Heart right ventricle (tissue), 16 donors: ENCODE measurements at regions not wholly inside any gene's neighbourhood (a gene's known extent, or its start where the extent isn't known, plus 50 kb on each side); places are given as distances from the start of the nearest gene placed in this dataset.

Experiments
- ATAC-seq, 8 donors: fragments of 200-7000 bp; cut with Tn5 transposase; one replicate each; pipeline ENCODE4 v1.9.1; 2020; ENCODE audit warnings: mild to moderate bottlenecking in 8 of 8, moderate library complexity in 8 of 8, moderate number of reproducible peaks in 1 of 8
- DNase-seq, 2 donors: peaks; one replicate each; pipeline ENCODE4 v3.0.0-alpha.2; 2020
- H3K27ac ChIP-seq, 10 donors: fragments of 200-600 bp; sonication (generic) in 2 of 10; one replicate each; pipeline versions ENCODE4 v1.5.0 to v1.8.0; 2020 to 2022; ENCODE audit warnings: mild to moderate bottlenecking in 3 of 10
- H3K27me3 ChIP-seq, 7 donors: fragments of 200-600 bp; one replicate each; pipeline ENCODE4 v1.8.0; 2021 to 2022; ENCODE audit warnings: mild to moderate bottlenecking in 2 of 7
- H3K36me3 ChIP-seq, 9 donors: fragments of 200-600 bp; sonication (generic) in 1 of 9; one replicate each; pipeline versions ENCODE4 v1.5.0 to v1.8.0; 2020 to 2022; ENCODE audit warnings: mild to moderate bottlenecking in 2 of 9
- H3K4me1 ChIP-seq, 9 donors: fragments of 200-600 bp; sonication (generic) in 1 of 9; one replicate each; pipeline versions ENCODE4 v1.5.0 to v1.8.0; 2020 to 2022; ENCODE audit warnings: mild to moderate bottlenecking in 4 of 9
- H3K4me3 ChIP-seq, 10 donors: fragments of 200-600 bp; sonication (generic) in 2 of 10; one replicate each; pipeline versions ENCODE4 v1.5.0 to v1.8.0; 2020 to 2022; ENCODE audit warnings: mild to moderate bottlenecking in 7 of 10, moderate library complexity in 2 of 10
- H3K9me3 ChIP-seq, 11 donors: fragments of 200-600 bp in 10 of 11; sonication (generic) in 2 of 11; one replicate each; pipeline versions ENCODE4 v1.5.0 to v1.8.0; 2013 to 2022; ENCODE audit warnings: mild to moderate bottlenecking in 2 of 11, control low read depth in 1 of 11, moderate library complexity in 1 of 11
- CTCF ChIP-seq, 9 donors: fragments of 200-600 bp; sonication (generic) in 2 of 9; IDR thresholded peaks; one replicate each; pipeline versions ENCODE4 v1.5.0 to v1.8.0; 2021 to 2022; ENCODE audit warnings: antibody characterized with exemption in 9 of 9, mild to moderate bottlenecking in 5 of 9, moderate library complexity in 1 of 9
- WGBS, 2 donors: extraction: QIAGEN DNeasy Blood & Tissue Kit; methylation state at CpG; one replicate each; pipeline ENCODE4 v1.1.7; 2013; ENCODE audit warnings: inconsistent platforms in 1 of 2; 5-methylcytosine and 5-hydroxymethylcytosine counted together
- intact Hi-C, 10 donors: fragments of 100-400 bp; cut with DNase I; formaldehyde crosslinking; loops; one replicate each; pipeline versions ENCODE4 v1.11.1 to v1.14.2; 2022
- donor health status: Arrhythmogenic right ventricular cardiomyopathy.
- donor health status: ischemic (EF 13 %, LVEDD 7.1; RV severe dilation, severe dysfunction).
- donor health status: healthy with polysubstance abuse.
- donor health status: DM: no; HTN: yes; CAD: no.
- donor health status: DM: no; HTN: no; CAD: no.
- donor health status: ischemic (EF 25% LVEDD 6.9; RV normal size, moderate dysfunction).
- donor health status: ischemic (EF 25% LVEDD 5.7; RV mildly dilated, moderate dysfunction).
- donor health status: healthy.
- donor health status: DM: yes; HTN: yes; CAD: no.
- donor health status: Ischemic cardiomyopathy.
- donor health status: ischemic (EF 35%, LVEDD 5.7; RV mildly dilated, moderate dysfunction).
- donor health status: nonischemic (EF 11% LVEDD 7.7; RV severe dilation, severe dysfunction).
- donor health status: DM: yes; HTN: yes; CAD: no.
- donor health status: PGD.
- donor health status: ischemic (EF 29% LVEDD 5.4; RV normal size, mild dysfunction).
- donor health status: nonischemic (EF 23%, LVEDD 6.1; RV moderate dilation, normal function).

- Histone ChIP-seq H3K4me3 (no peak overlapping the region), H3K36me3 (no peaks in the 10 kb centered on the region), H3K27me3 (no peaks in the 10 kb centered on the region), H3K9me3 (no peaks in the 10 kb centered on the region), H3K27ac (no peak overlapping the region), H3K4me1 (no peaks in the 10 kb centered on the region)
- 93% methylated on average over 5 of the region's 5 CpGs for WGBS, 2 donors
- ATAC-seq = no peak
- TF ChIP-seq CTCF (IDR thresholded peaks at IDR 0.05) = no peak
- intact Hi-C loops = no loop called here
- DNase-seq = no peak
These were observed 206.4 kb upstream of the SPRY1 start for GRCh38 chr4:123190176-123190575.

GRCh38 chr4:123191728-123192127 lies 204.9 kb upstream of the SPRY1 start:
- Histone ChIP-seq H3K4me3 (no peak overlapping the region), H3K36me3 (no peaks in the 10 kb centered on the region), H3K27me3 (no peaks in the 10 kb centered on the region), H3K4me1 (no peaks in the 10 kb centered on the region), H3K27ac (no peak overlapping the region), H3K9me3 (no peaks in the 10 kb centered on the region)
- no peak for TF ChIP-seq CTCF (IDR thresholded peaks at IDR 0.05)
- no peak for ATAC-seq
- intact Hi-C loops = no loop called here
- 51 to 69% methylated on average over 2 of the region's 2 CpGs for WGBS, 2 donors
- DNase-seq = no peak

GRCh38 chr4:123193802-123194367 lies 202.7 kb upstream of the SPRY1 start:
- TF ChIP-seq CTCF (IDR thresholded peaks at IDR 0.05) = no peak
- H3K27me3 ChIP-seq = no peaks in the 10 kb centered on the region
- no peak for ATAC-seq
- no peaks in the 10 kb centered on the region for H3K4me1 ChIP-seq
- H3K9me3 ChIP-seq = no peaks in the 10 kb centered on the region
- no peak overlapping the region for H3K4me3 ChIP-seq
- no peak overlapping the region for H3K27ac ChIP-seq
- 91 to 94% methylated on average over 3 of the region's 3 CpGs for WGBS, 2 donors
- H3K36me3 ChIP-seq = no peaks in the 10 kb centered on the region
- no peak for DNase-seq
- intact Hi-C loops = no loop called here

- Histone ChIP-seq H3K9me3 (no peaks in the 10 kb centered on the region), H3K27ac (no peak overlapping the region), H3K36me3 (no peaks in the 10 kb centered on the region), H3K27me3 (no peaks in the 10 kb centered on the region), H3K4me3 (no peak overlapping the region), H3K4me1 (peaks cover 0 to 6% (median 0%) of the 10 kb centered on the region in 9 donors)
- no peak for TF ChIP-seq CTCF (IDR thresholded peaks at IDR 0.05)
- DNase-seq (no peak), ATAC-seq (no peak)
- WGBS, 2 donors = 92 to 94% methylated on average over 2 of the region's 2 CpGs
- intact Hi-C loops = no loop called here
These were observed 197.9 kb upstream of the SPRY1 start for GRCh38 chr4:123198706-123199105.
